NCI-H345 (cell line): ENCODE measurements at regions not wholly inside any gene's neighbourhood (a gene's known extent, or its start where the extent isn't known, plus 50 kb on each side); places are given as distances from the start of the nearest gene placed in this dataset.

ENCODE experiments used
- DNase-seq: peaks from one replicate; lab custom pipeline; 2025; lab: John Stamatoyannopoulos, UW

DNA sequence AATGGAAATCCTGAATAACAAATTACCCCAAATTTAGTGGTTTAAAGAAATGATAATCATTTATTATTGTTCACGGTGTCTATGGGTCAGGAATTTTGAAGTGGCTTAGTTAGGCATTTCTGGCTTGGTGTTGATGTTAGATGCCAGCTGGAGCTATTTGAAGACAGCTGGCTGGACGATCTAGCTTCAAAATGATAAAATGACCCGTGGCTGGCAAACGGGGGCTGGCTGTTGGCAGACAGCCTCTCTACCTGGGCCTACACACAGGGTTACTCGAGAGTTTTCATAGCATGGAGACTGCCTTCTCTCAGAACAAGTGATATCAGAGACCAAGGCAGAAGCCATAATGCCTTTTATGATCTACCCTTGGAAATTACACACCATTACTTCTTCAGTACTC, 285.2 kb downstream of the METTL15 start:
- no peak for DNase-seq

DNA sequence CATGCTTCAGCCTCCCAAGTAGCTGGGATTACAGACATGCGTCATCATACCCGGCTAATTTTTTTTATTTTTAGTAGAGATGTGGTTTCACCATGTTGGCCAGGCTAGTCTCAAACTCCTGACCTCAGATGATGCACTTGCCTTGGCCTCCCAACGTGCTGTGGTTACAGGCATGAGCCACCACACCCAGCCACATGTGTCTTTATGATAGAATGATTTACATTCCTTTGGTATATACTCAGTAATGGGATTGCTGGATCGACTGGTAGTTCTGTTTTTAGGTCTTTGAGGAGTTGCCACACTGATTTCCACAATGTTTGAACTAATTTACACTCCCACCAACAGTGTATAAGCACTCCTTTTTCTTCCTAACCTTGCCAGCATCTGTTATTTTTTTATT, 276.2 kb downstream of the METTL15 start:
- no peak for DNase-seq

DNA sequence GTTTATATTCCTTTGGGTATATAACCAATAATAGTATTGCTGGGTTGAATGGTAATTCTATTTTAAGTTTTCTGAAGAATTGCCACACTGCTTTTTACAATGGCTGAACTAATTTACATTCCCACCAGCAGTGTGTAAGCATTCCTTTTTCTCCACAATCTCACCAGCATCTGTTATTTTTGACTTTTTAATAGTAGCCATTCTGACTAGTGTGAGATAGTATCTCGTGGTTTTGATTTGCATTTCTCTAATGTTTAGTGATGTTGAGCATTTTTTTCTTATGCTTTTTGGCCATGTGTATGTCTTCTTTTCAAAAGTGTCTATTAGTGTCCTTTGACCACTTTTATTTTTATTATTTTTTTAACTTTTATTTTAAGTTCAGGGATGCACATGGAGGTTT, 275.3 kb downstream of the METTL15 start:
- no peak for DNase-seq
